GM12878 (cell line): ENCODE measurements at regions not wholly inside any gene's neighbourhood (a gene's known extent, or its start where the extent isn't known, plus 50 kb on each side); places are given as distances from the start of the nearest gene placed in this dataset.
"Not testable (repeated sequence)": the region's sequence is repeated elsewhere in the genome, so short reads cannot be mapped to it uniquely, and the experiment has no call there.

Experiments
- ATAC-seq: fragments of 200-7000 bp; cut with Tn5 transposase; 3 replicates; pipeline ENCODE4 v1.9.1; 2020; ENCODE audit warnings: mild to moderate bottlenecking, moderate library complexity
- BruUV-seq: library from RNA; stranded (reverse); fragments of 400-500 nt; replicated peaks from 2 replicates; lab custom pipeline; 2021; lab: Mats Ljungman, UMichigan
- CTCF ChIA-PET: fragments of 300-600 bp; sonication (Branson Sonifier 250); formaldehyde crosslinking; extraction: SDS; loops from one replicate; lab custom pipeline; 2021; ENCODE audit warnings: inconsistent platforms; lab: Yijun Ruan, JAX
- POLR2A ChIA-PET: fragments of 350-600 bp; formaldehyde crosslinking; extraction: SDS; loops from one replicate; lab custom pipeline; 2021; ENCODE audit warnings: inconsistent platforms; lab: Charles Lee
- RAD21 ChIA-PET: fragments of 300-600 bp; sonication (Branson Sonifier 250); formaldehyde crosslinking; loops from one replicate; lab custom pipeline; 2023; ENCODE audit warnings: antibody characterized with exemption; ENCODE audit not compliant: unreplicated experiment; lab: Charles Lee
- SMC1A ChIA-PET: fragments of 300-600 bp; sonication (Branson Sonifier 250); formaldehyde crosslinking; loops from one replicate; lab custom pipeline; 2023; ENCODE audit not compliant: unreplicated experiment, uncharacterized antibody; lab: Charles Lee
- DNase-seq: peaks from one replicate; pipeline ENCODE4 v3.0.0-alpha.2; 2011; ENCODE audit warnings: low read depth, low spot score
- FAIRE-seq: peaks from 3 replicates; lab custom pipeline; 2011; peaks lifted over from hg19 to GRCh38; lab: Jason Lieb, UNC
- H2AFZ ChIP-seq: 2 replicates; pipeline ENCODE4 v1.6.0; 2011; ENCODE audit warnings: low read depth, low read length, control low read depth; ENCODE audit not compliant: control insufficient read depth
- H3K27ac ChIP-seq: 2 replicates; pipeline ENCODE4 v1.5.1; 2011; ENCODE audit warnings: control low read depth; ENCODE audit not compliant: control insufficient read depth, insufficient read depth
- H3K27me3 ChIP-seq, 2 experiments: replicated peaks in 1 of 2; 2 replicates each; pipeline versions ENCODE4 v1.6.0 to v1.6.1; 2011; ENCODE audit warnings: low read length in 1 of 2; ENCODE audit not compliant: control insufficient read depth in 2 of 2, insufficient read depth in 2 of 2
- H3K36me3 ChIP-seq, 2 experiments: 2 replicates each; pipeline ENCODE4 v1.5.1; 2011; ENCODE audit warnings: low read length in 1 of 2; ENCODE audit not compliant: control insufficient read depth in 2 of 2, insufficient read depth in 2 of 2
- H3K4me1 ChIP-seq: 2 replicates; pipeline ENCODE4 v1.6.1; 2011; ENCODE audit warnings: mild to moderate bottlenecking, low read length, moderate library complexity, mixed read lengths; ENCODE audit not compliant: control insufficient read depth, insufficient read depth
- H3K4me2 ChIP-seq: 2 replicates; pipeline ENCODE4 v1.6.0; 2011; ENCODE audit warnings: control low read depth; ENCODE audit not compliant: control insufficient read depth, insufficient read depth
- H3K4me3 ChIP-seq: fragments of 200-600 bp; sonication (generic); 2 replicates; pipeline ENCODE4 v1.5.1; 2016
- H3K79me2 ChIP-seq: 2 replicates; pipeline ENCODE4 v1.6.0; 2011; ENCODE audit warnings: low read length; ENCODE audit not compliant: control insufficient read depth, insufficient read depth
- H3K9ac ChIP-seq: 2 replicates; pipeline ENCODE4 v1.8.0; 2011; ENCODE audit warnings: low read length, control low read depth, mixed read lengths; ENCODE audit not compliant: control insufficient read depth, insufficient read depth
- H3K9me3 ChIP-seq: replicated peaks from 3 replicates; pipeline ENCODE4 v1.5.1; 2011; ENCODE audit warnings: mild to moderate bottlenecking, low read length; ENCODE audit not compliant: control insufficient read depth, insufficient read depth
- H4K20me1 ChIP-seq: 2 replicates; pipeline ENCODE4 v1.6.0; 2011; ENCODE audit not compliant: control insufficient read depth, insufficient read depth
- CBX5 ChIP-seq: sonication (generic); IDR thresholded peaks from 2 replicates; pipeline ENCODE4 v1.6.1; 2016; ENCODE audit warnings: low read depth, moderate library complexity, mild to moderate bottlenecking, inconsistent platforms
- ETV6 ChIP-seq, 2 experiments: fragments of 450-650 bp in 1 of 2; IDR thresholded peaks in 1 of 2; conservative IDR thresholded peaks in 1 of 2; 2 replicates each; pipeline ENCODE4 v1.6.1; 2014; ENCODE audit warnings: antibody characterized with exemption in 1 of 2, borderline replicate concordance in 1 of 2, low read depth in 1 of 2, mild to moderate bottlenecking in 1 of 2, moderate library complexity in 1 of 2
- NKRF ChIP-seq: fragments of 450-650 bp; conservative IDR thresholded peaks from 2 replicates; pipeline ENCODE4 v1.6.1; 2017; ENCODE audit warnings: mild to moderate bottlenecking, moderate library complexity
- POLR2AphosphoS2 ChIP-seq: IDR thresholded peaks from 2 replicates; pipeline ENCODE4 v1.6.1; 2011; ENCODE audit warnings: low read depth, mild to moderate bottlenecking, low read length, improper control_type of control experiment, moderate library complexity
- WGBS: methylation state at CpG from one replicate; pipeline ENCODE4 v1.1.6; 2016; ENCODE audit warnings: low lambda C conversion rate; ENCODE audit not compliant: insufficient replicate concordance, insufficient coverage; ENCODE audit errors: missing lambda C conversion rate; 5-methylcytosine and 5-hydroxymethylcytosine counted together
- in situ Hi-C: fragments of 300-500 bp; cut with MboI; formaldehyde crosslinking; loops from 9 replicates; pipeline ENCODE4 v1.14.3; 2018; ENCODE audit warnings: mixed read lengths
- intact Hi-C: fragments of 100-400 bp; cut with micrococcal nuclease; formaldehyde crosslinking; loops from one replicate; pipeline ENCODE4 v1.14.2; 2022; ENCODE audit not compliant: unreplicated experiment

- Histone ChIP-seq H3K27me3 (peaks cover 2% of the 10 kb centered on the region in 2 experiments), H3K79me2 (no peaks in the 10 kb centered on the region), H3K9me3 (no peaks in the 10 kb centered on the region; the same call in 2 of the 3 replicates), H3K4me1 (peaks cover 6% of the 10 kb centered on the region), H3K4me3 (no peak overlapping the region), H4K20me1 (no peaks in the 10 kb centered on the region), H3K4me2 (no peak overlapping the region), H3K9ac (no peak overlapping the region), H3K36me3 (no peaks in the 10 kb centered on the region), H3K27ac (no peak overlapping the region), H2AFZ (no peak overlapping the region)
- TF ChIP-seq NKRF (no peak), CBX5 (no peak), ETV6 (conservative IDR thresholded peaks at IDR 0.05 in 1 of 2, IDR thresholded peaks at IDR 0.05 in 1 of 2; ENCODE audit: borderline replicate concordance in 1 of 2, low read depth in 1 of 2) (no peak), POLR2AphosphoS2 (no peak)
- ChIA-PET RAD21 (no interaction called here), CTCF (no interaction called here), SMC1A (no interaction called here), POLR2A (no interaction called here)
- in situ Hi-C loops = no loop called here
- WGBS = 37% methylated on average over 4 of the region's 4 CpGs
- DNase-seq (no peak), FAIRE-seq (no peak), ATAC-seq (no peak)
- BruUV-seq = no TSS peak
- intact Hi-C loops = no loop called here
Measured at GRCh38 chr2:20501974-20502373, 55.1 kb downstream of the RHOB start.

- H3K9ac ChIP-seq, RAD21 ChIA-PET, SMC1A ChIA-PET, DNase-seq, H3K79me2 ChIP-seq, H3K9me3 ChIP-seq, POLR2A ChIA-PET, FAIRE-seq, H2AFZ ChIP-seq, H3K4me3 ChIP-seq, H4K20me1 ChIP-seq, CTCF ChIA-PET, ATAC-seq, H3K27me3 ChIP-seq, BruUV-seq, H3K36me3 ChIP-seq, H3K4me2 ChIP-seq, H3K27ac ChIP-seq, intact Hi-C loops, in situ Hi-C loops: not testable (repeated sequence)
- 67% methylated on average over 12 of the region's 12 CpGs for WGBS
- peaks cover 11% of the 10 kb centered on the region for H3K4me1 ChIP-seq
Measured at GRCh38 chr2:20502496-20502895, 55.6 kb downstream of the RHOB start.
